HG03432 (cell line): ENCODE measurements at regions not wholly inside any gene's neighbourhood (a gene's known extent, or its start where the extent isn't known, plus 50 kb on each side); places are given as distances from the start of the nearest gene placed in this dataset.
"Not testable (repeated sequence)": the region's sequence is repeated elsewhere in the genome, so short reads cannot be mapped to it uniquely, and the experiment has no call there.

ENCODE experiments used
- ATAC-seq: cut with Tn5 transposase; IDR thresholded peaks from one replicate; pipeline ENCODE4 v1.9.1; 2021; ENCODE audit warnings: mild to moderate bottlenecking, moderate library complexity; ENCODE audit not compliant: unreplicated experiment

DNA sequence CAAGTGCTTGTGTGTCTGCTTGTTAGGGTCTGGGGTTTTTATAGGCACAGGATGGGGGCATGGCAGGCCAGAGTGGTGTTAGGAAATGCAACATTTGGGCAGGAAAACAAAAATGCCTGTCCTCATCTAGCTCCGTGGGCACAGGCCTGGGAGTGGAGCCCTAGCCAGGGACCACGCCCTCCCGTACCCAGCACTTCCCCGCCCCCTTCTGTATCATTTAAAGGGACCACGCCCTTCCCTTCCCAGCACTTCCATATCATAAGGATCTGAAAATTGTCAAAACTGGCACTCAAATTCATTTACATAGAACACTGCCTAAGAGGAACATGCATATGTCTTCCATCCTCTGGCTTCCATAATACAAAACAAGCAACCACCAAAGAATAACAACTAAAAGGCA, 185.8 kb downstream of the B3GLCT start:
- ATAC-seq: no peak

DNA sequence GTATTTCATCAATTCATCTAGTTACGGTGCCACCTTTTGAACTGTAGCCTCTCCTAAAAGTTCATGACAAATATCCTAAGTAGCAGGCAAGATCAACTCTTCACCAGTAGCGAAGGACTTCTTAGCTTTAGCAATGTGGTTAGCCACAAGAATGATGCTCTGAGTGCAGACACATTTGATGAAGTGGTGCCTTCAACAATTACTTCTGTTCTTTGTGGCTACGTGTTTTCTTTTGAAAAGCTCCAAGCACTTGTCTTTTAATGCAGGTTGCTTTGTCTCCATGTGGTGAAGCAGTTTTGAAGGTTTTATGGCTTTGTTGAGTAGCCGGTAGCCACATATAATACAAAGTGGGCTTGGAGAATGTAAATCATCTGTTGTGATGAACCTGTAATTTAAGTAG, 194.7 kb downstream of the B3GLCT start:
- no peak for ATAC-seq

DNA sequence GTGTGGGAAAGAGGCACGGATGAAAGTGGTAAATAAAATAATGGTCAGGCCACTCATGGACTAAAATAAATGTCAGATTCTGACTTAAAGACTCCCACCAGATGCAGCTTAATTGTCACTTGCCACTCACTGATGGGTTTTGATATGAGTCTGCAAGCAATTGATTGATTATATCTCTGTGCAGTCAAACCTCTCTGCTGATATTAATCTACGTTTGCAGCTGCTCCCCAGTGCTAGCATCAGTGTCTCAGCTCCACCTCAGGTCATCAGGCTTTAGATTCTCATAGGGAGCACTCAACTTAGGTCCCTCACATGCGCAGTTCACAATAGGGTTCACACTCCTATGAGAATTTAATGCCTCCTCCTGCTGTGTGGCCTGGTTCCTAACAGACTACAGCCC, 195.3 kb downstream of the B3GLCT start:
- ATAC-seq: no peak

DNA sequence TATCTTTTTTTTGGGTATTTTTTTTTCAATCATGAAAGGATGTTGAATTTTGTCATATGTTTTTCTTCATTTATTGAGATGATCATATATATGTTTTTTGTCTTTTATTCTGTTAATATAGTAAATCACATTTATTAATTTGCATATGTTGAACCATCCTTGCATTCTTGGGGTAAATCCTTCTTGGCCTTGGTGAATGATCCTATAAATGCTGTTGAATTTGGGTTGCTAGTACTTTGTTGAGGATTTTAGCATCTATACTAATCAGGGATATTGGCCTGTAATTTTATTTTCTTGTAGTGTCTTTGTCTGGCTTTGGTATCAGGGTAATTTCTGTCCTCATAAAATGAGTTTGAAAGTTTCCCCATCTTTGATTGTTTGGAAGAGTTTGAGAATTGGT, 199.9 kb downstream of the B3GLCT start:
- no peak for ATAC-seq

DNA sequence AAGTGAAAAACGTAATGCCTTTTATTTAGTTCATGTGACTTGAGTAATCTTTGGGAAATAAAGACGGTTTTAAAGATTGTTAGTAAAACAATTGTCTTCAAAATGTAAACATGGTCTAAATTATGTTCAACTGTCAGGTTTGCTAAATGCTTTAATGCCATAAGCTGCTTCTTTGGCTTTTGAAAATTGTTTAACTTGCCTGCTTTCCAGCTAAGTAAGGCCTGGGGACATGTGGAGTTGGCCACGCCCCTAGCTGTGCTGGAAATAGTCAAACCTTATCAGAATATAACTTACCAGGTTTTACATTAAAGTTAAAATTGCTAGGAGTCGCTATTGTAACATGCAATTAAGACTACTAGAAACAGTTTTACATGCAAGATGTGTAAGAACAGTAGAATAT, 203.9 kb downstream of the B3GLCT start:
- not testable (repeated sequence) for ATAC-seq

DNA sequence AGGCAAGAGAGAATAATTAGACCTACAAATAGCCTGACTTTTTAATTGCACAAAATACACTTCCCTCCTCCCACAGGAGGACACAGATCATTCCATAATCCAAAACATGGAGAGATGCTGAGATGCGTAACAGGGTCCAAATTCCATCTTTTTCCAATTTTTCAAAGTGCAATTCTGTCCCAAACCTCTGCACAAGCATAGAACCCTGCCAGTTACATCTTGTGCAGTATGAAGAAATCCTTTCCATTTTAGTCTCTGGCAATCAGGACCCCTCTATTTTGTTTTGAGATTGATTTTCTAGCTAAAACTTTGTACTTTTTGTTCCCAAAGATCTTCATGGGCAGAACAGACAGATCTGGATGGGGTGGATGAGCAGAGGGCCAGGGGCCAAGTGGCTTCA, 209.2 kb downstream of the B3GLCT start:
- ATAC-seq: no peak

DNA sequence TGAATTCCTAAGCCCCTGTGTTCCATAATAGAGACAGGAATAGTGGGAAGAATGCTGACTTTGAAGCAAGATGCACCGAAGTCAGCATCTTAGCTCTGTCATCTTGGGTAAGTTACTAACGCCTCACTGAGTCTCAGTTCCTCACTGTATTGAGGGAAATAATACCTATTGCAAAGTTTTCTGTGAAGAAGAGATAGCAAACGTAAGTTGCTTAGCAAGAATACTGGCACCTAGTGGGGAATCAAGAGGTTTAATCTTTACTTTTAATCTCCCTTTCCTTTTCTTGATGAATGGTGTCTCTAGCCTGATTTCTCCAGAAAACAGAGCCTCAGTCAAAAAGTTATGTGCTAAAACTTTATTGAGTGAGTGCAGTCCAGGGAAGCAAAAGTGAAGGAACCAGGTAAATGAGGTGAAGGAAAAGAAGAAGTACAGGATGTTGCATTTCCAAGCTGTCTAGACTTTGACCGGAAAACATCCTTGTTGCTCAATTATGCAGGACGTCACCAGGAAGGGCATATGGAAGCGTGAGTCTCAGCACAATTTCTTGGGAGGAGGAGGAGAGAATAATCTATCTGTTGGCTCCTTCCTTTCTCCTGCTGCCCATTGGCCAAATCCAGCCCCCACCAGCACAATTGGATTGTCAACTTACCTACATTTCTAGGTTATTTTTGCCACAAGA, 210.0 kb downstream of the B3GLCT start:
- no peak for ATAC-seq

DNA sequence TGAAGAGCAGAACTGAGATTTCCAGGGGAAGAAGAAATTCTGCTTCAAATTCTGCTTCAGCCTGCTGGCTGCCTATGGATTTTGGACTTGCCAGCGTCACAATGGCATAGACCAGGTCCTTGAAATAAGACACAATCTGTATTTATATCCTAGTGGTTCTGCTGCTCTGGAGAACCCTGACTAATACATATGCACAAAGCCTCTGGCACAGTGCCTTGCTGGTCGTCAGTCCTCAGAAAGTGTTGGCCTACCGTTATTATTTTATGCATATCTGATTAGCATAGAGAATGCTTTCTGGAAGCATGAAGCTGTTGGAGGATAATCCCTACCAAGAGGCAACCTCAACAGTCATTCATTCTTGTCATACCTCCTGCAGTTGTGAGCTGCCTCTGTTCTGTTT, 213.7 kb downstream of the B3GLCT start:
- no peak for ATAC-seq

DNA sequence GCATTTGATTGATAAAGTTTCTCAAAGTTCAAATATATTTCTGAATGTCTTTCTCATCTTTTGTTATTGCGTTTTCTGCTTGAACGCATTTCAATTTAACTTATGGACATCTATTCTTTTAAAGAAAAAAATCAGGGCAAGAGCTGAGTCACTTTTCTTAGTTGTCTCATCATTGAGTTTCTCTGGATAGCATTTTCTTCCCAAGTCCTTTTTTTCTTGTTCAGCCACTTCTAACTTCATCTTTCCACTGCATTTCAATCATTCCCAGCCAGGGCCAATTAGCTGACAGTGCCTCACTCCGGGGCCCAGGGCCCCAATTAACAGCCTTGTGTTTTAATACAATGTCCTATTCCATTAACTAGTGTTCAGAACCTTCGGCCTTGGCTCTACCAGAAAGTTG, 216.3 kb downstream of the B3GLCT start:
- no peak for ATAC-seq

DNA sequence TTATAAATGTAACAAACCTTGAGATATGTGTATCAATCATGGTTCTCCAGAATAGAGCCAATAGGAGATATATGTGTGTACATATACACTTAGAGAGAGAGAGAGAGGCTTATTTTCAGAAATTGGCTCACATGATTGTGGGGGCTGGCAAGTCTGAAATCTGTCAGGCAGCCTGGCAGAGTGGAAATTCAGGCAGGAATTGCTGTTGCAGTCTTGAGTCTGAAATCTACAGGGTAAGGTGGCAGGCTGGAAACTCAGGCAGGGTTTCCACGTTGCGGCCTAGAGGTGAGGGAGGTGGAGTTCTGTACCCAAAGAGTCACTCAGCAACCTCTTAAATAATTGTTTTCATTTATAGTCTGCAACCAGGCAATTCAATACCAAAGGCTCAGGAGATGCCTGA, 218.4 kb downstream of the B3GLCT start:
- no peak for ATAC-seq

DNA sequence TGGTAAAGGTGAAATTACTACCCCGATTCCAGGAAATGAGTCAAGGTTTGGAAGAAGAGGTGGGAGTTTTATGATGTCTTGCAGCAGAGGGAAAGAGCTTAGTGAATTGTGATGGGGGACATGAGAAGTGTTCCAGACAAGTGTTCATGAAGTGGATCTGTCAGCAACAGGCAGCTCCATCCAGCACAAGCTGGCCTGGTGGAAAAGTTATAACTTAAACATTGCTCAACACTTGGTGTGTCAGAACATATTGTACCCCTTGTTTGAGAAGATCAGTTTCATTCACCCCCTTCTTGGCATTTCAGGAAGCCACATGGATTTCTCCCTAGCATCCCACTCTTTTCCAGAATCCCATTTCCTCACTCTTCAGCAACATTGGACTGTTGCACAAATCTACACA, 222.0 kb downstream of the B3GLCT start:
- no peak for ATAC-seq

DNA sequence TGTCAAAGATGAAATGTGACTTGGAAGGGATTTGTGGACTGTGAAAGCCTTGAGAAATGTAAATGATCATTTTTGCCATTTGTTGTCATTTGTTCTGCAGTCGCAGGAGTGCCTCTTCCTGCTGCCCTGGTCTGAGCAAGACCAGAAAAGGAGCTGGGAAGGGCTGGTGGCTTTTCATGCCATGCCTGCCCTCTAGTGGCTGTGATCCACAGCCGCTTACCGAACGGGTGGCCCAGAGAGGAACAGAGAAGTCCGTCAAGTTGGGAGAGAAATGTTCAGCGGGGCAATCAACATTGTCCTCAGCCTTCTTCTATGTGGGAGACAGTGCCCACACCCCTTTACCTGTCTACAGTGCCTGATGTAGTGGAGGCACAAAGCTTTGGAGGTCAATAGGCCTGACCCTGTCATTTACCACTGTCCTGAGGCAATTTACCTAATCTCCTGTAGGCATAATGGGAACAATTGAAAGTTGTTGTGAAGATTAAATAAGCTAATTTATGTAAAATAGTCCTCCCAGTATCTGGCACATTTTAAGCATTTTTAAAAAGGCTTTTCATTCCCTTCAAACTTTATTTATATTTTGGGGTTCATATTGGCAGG, 224.5 kb downstream of the B3GLCT start:
- peak; percentile 98 for ATAC-seq

DNA sequence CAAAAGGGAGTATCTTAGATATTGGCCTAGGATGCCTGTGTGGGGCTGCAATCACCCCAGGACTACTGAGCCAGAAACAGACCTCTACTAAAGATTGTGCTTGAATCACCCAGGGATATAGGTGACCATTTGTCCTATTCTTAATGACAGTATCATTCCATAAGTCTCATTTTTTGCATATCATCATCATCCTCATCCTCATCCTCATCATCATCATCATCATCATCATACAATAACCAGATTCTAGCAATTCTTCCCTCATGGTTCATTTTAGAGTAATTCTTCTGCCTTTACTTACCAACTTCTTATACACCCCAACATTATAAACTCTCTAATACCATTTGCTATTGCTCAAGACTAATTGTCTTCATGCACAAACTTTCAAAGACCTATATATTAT, 226.6 kb downstream of the B3GLCT start:
- ATAC-seq: no peak

DNA sequence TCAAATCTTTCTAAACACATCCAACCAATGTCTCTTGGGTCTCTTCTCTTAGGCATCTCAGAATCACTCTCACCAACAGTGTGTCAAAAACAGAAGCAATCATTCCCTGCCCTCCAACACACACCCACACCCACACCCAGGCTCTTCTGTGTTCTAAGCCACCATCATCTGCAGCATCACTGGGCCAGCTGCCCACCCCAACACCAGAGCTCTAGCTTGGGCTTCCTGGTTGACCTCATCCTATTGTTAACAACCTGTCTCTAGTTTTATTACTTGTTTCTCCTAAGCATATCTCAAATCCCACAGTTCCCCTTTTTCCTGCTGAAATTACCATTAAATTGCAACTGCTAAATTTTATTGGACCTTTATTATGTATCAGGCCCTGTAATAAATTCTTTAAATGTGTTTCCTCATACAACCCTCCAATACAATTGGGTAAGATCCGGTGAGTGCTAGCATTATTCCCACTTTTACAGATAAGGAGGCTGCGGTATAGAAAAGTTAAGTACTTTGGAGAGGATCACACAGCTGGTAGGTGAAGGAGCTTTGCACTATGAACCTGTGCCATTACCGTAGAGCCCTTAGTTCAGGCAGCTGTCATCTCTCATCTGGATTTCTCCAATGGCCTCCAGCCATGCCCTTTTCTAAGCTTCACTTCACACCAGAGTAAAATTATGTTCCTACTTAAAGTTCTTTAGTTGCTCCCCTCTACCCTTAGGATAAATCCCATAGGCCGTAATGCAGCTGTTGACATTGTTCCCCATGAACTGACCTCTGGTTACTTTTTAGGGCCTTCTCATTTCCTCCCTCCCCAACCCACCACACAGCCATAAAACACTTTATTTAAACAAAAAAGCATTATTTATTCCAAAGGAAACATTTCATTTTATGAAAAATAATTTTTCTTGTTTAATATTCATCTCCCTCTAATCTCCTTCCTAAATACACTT, 227.7 kb downstream of the B3GLCT start:
- ATAC-seq: no peak

DNA sequence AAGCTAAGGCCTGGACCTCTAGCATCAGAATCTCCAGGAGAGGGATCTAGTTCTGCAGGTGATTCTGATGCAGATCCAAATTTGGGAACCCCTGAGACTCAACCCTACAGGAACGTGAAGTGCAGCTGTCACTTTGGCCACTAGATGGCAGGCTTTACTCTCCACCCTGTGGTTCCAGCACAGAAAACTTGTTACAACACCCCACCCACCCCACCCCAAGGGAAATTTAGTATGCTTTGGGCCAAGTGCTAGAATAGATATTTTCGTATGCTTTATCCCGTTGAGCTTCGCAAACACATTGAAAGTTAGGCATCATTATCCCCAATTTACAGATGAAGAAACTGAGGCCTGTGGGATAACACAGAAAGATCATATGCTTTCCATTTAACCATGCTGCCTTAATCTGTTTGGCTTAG, 232.0 kb downstream of the B3GLCT start:
- ATAC-seq: peak; percentile 72

DNA sequence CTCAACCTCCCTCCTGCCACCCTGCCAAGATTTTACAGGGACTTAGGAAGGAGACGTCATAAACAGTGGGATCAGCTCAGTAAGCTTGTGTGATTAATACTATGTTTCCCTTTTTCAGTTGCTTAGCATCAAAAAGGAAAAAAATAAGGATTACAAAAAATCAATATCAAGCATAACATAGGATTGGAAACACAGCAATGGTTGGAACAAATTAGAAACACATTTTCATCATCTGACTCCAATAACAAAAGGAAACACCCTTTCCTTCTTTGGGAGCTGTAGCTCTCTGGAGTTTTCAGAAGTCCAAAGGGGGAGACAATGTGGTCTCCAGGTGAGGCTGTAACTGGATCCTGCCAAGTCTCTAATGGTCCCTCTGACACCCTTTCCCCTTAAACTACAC, 233.4 kb downstream of the B3GLCT start:
- ATAC-seq: no peak

DNA sequence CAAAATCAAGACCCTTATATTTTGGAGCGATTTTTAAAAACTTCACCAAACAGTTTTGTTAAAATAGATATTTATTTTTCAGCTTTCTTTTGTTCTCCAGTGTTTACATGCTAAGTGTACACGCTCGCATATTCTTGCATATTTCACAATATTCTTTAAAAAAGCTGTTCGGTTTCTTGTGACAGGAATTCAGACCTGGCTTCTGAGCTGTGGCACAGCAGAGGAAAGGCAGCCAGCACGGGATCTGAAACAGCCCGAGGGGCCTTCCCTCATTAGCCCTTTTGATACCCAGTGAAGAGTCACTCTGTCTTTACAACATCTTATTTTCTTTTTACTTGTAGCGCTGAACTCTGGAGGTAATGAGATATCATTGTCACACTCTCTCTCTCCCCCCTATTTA, 234.0 kb downstream of the B3GLCT start:
- no peak for ATAC-seq

DNA sequence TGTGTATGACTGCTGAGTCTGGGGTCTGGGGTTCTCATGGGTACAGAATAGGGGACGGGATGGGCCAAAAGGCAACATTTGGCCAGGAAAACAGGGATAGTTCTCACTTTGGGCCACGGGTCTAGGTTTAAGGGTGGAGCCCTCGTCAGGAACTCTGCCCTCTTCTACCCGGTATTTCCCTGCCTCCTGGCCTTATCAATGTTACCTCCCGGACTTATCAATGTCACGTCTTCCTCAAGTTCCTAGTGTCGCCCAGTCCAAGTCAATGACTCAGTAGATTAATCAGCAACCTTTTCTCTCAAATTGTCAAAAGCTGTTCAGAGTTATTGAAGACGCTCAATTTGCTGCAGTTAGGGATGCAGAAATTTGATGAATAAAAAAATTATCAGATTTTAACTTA, 234.8 kb downstream of the B3GLCT start:
- no peak for ATAC-seq

DNA sequence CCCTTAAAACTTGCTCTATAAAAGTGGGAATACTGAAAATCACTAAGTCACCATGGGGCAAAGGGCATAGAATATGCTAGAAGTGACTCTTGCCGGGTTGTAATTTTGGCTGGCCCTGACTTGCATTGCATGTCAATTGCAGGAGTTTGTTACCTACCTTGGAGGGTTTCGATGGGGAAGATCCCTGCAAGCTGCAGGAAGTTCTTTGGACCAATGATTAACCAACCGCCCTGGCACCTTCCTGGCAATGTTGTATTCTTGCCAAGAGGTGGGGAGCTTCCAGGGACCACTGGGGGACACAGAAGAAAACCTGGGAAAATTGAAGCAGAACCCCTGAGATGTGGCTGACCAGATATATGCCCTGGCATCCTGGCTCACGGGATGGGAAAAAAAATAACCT, 235.8 kb downstream of the B3GLCT start:
- no peak for ATAC-seq

DNA sequence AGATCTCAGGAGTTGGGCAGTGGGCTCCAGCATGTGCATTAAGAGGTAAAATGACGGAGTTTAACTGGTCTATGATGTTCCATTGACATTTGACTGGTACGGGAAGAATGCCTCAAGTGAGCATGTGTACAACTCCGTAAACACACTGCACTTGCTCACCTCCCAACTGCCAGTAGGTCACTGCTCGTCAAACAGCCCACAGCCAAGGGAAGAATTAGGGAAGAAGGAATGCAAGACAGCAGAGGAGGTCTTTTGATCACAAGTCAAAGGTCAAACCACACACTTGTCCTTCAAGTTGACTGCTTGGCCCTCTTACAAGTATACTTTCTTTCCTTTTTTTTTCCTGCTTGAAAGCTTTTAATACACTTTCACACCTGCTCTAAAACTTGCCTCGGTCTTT, 236.7 kb downstream of the B3GLCT start:
- no peak for ATAC-seq

DNA sequence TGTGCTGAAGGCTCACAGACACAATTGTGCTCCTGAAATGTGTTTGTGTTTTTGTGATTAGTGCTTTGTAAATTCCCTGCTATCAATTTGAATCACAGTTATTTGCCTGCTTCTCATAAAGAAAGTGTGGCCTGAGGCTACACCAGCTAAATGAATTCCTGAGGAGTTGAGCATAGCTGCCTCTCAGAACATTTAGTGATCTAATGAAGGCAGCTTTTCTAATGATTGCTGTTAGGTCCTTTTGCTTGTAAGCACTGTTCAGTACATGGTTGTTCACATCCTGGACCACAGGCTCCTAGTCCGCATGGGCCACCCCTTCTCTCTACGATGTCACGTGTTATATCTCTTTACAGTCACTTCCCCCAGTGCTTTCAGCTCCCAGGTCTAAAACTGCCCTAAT, 238.2 kb downstream of the B3GLCT start:
- ATAC-seq: no peak

DNA sequence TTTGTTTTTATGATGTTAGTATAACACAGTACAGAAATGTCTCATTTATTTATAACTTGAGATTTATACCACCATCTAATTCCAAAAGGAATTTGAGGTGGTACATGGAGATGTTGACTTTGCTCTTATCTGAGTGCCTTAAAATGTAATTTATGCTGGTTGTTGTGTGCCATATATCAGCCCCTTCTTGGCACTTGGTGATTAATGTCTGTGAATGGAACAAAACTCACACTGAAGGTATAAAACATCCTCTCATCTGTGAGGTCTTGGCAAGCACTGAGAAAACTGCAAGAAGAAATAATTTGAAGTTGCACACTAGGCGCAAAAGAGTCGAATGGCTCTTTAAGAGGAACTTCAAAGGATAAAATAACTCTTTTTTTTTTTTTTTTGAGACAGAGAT, 240.4 kb downstream of the B3GLCT start:
- no peak for ATAC-seq
